Activated CD8-positive, alpha-beta T cell treated with anti-CD3 and anti-CD28 coated beads for 36 hours (primary cell): ENCODE measurements at regions not wholly inside any gene's neighbourhood (a gene's known extent, or its start where the extent isn't known, plus 50 kb on each side); places are given as distances from the start of the nearest gene placed in this dataset.

Experiments used
- ATAC-seq: fragments of 200-7000 bp; cut with Tn5 transposase; one replicate; pipeline ENCODE4 v1.10.0; 2021; ENCODE audit warnings: mild to moderate bottlenecking, moderate library complexity
- CTCF ChIA-PET: fragments of 350-600 bp; sonication (Branson Sonifier 250); formaldehyde crosslinking; loops from one replicate; lab custom pipeline; 2021; ENCODE audit warnings: antibody characterized with exemption; lab: Charles Lee
- POLR2A ChIA-PET: fragments of 350-600 bp; sonication (Branson Sonifier 250); formaldehyde crosslinking; loops from one replicate; lab custom pipeline; 2021; ENCODE audit warnings: antibody characterized with exemption; lab: Charles Lee
- DNase-seq: peaks from one replicate; pipeline ENCODE4 v3.0.0-alpha.2; 2020
- H3K27ac Mint-ChIP-seq: one replicate; pipeline ENCODE4 v1.8.0; 2021; ENCODE audit warnings: mild to moderate bottlenecking, mixed read lengths
- H3K27me3 Mint-ChIP-seq: one replicate; pipeline ENCODE4 v1.8.0; 2021; ENCODE audit warnings: mixed read lengths
- H3K36me3 Mint-ChIP-seq: one replicate; pipeline ENCODE4 v1.8.0; 2021; ENCODE audit warnings: low read depth, mixed read lengths
- H3K4me1 Mint-ChIP-seq: one replicate; pipeline ENCODE4 v1.8.0; 2021; ENCODE audit warnings: low read depth, mixed read lengths
- H3K4me3 Mint-ChIP-seq: one replicate; pipeline ENCODE4 v1.8.0; 2021; ENCODE audit warnings: mild to moderate bottlenecking, moderate library complexity, mixed read lengths
- H3K9me3 Mint-ChIP-seq: one replicate; pipeline ENCODE4 v1.8.0; 2021; ENCODE audit warnings: mixed read lengths
- intact Hi-C: fragments of 100-400 bp; cut with micrococcal nuclease; formaldehyde crosslinking; loops from one replicate; pipeline ENCODE4 v1.10.0; 2022
- TF ChIP-seq, protein P1 (sequence below): fragments of 200-600 bp; IDR thresholded peaks from one replicate; pipeline ENCODE4 v1.8.0; 2022; ENCODE audit warnings: antibody characterized with exemption, mild to moderate bottlenecking

- no peaks in the 10 kb centered on the region for H3K9me3 Mint-ChIP-seq
- no peaks in the 10 kb centered on the region for H3K27me3 Mint-ChIP-seq
- no peak for DNase-seq
- CTCF ChIA-PET = no interaction called here
- no peak overlapping the region for H3K27ac Mint-ChIP-seq
- no peaks in the 10 kb centered on the region for H3K36me3 Mint-ChIP-seq
- intact Hi-C loops = no loop called here
- POLR2A ChIA-PET = no interaction called here
- TF ChIP-seq, protein P1, sequence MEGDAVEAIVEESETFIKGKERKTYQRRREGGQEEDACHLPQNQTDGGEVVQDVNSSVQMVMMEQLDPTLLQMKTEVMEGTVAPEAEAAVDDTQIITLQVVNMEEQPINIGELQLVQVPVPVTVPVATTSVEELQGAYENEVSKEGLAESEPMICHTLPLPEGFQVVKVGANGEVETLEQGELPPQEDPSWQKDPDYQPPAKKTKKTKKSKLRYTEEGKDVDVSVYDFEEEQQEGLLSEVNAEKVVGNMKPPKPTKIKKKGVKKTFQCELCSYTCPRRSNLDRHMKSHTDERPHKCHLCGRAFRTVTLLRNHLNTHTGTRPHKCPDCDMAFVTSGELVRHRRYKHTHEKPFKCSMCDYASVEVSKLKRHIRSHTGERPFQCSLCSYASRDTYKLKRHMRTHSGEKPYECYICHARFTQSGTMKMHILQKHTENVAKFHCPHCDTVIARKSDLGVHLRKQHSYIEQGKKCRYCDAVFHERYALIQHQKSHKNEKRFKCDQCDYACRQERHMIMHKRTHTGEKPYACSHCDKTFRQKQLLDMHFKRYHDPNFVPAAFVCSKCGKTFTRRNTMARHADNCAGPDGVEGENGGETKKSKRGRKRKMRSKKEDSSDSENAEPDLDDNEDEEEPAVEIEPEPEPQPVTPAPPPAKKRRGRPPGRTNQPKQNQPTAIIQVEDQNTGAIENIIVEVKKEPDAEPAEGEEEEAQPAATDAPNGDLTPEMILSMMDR = no peak
- H3K4me1 Mint-ChIP-seq = no peaks in the 10 kb centered on the region
- ATAC-seq = no peak
- no peak overlapping the region for H3K4me3 Mint-ChIP-seq
These were observed 376.3 kb downstream of the GPD2 start for GRCh38 chr2:156812496-156812895.

- POLR2A ChIA-PET = no interaction called here
- H3K27ac Mint-ChIP-seq = no peak overlapping the region
- ATAC-seq (no peak), DNase-seq (no peak)
- H3K36me3 Mint-ChIP-seq = no peaks in the 10 kb centered on the region
- no peaks in the 10 kb centered on the region for H3K9me3 Mint-ChIP-seq
- no peaks in the 10 kb centered on the region for H3K27me3 Mint-ChIP-seq
- peaks cover 2% of the 10 kb centered on the region for H3K4me1 Mint-ChIP-seq
- CTCF ChIA-PET = no interaction called here
- intact Hi-C loops = no loop called here
- H3K4me3 Mint-ChIP-seq = no peak overlapping the region
- TF ChIP-seq, protein P1 = no peak
These were observed 381.3 kb downstream of the GPD2 start for GRCh38 chr2:156817430-156817829.

DNA sequence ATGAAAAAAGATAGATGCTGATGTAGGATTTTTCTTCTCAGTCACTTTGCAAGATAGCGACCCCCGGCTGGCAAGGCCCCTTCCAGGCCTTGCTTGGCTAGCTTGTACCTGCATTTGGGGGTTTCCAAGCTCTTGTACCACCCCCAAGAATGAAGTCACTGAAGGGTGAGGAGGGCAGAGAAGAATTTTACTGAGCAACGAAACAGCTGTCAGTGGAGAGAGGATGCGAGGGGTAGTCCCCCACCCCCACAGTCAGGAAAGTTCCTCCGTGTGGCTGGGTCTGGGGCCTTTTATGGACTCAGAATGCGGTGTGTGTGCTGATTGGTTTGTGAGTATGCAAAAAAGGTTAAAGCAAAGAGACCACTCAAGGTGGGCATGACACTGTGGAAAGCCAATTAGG is 382.0 kb downstream of the GPD2 start:
- no peak overlapping the region for H3K4me3 Mint-ChIP-seq

GRCh38 chr2:156818944-156819343 is 382.8 kb downstream of the GPD2 start:
- Mint-ChIP-seq H3K9me3 (no peaks in the 10 kb centered on the region), H3K27me3 (no peaks in the 10 kb centered on the region), H3K4me1 (peaks cover 2% of the 10 kb centered on the region), H3K36me3 (no peaks in the 10 kb centered on the region), H3K4me3 (no peak overlapping the region), H3K27ac (no peak overlapping the region)
- TF ChIP-seq, protein P1 = no peak
- ATAC-seq = no peak
- no peak for DNase-seq
- intact Hi-C loops = no loop called here
- ChIA-PET POLR2A (no interaction called here), CTCF (no interaction called here)

More for the DNA sequence above, 382.0 kb downstream of the GPD2 start:
- ChIA-PET POLR2A (no interaction called here), CTCF (no interaction called here)
- no peak for ATAC-seq
- H3K36me3 Mint-ChIP-seq = no peaks in the 10 kb centered on the region
- intact Hi-C loops = no loop called here
- H3K4me1 Mint-ChIP-seq = peaks cover 2% of the 10 kb centered on the region
- no peaks in the 10 kb centered on the region for H3K9me3 Mint-ChIP-seq
- TF ChIP-seq, protein P1 = no peak
- no peak overlapping the region for H3K27ac Mint-ChIP-seq
- peak; percentile 2 for DNase-seq
- no peaks in the 10 kb centered on the region for H3K27me3 Mint-ChIP-seq

DNA sequence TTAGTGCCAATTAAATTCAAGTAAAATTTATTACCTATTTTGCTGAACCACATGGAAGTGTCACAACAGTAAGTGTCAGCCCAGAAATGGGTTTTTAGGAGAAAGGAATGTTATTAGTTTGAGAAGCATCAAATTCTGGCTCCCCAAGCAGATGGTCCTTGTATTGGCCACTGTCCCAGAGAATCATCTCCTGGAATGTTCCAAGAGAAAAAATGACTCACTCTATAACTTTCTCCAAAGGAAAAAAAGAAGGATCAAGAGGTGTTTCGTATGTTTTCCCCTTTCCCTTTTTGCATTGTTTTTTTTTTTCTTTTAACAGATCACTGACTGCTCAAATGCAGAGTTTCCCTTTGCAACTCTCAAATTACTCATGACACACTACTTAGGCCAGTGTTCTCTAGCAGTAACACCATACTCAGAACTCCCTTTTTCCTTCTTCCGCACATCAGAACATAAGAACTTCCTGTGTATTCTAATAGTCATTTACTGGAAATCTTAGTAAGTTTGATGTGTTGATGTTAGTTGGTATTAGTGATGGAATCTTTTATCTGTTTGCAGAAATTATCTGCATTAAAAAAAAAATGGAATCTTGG is 390.3 kb downstream of the GPD2 start:
- ATAC-seq (no peak), DNase-seq (no peak)
- Mint-ChIP-seq H3K4me1 (no peaks in the 10 kb centered on the region), H3K9me3 (peaks cover 5% of the 10 kb centered on the region), H3K4me3 (no peak overlapping the region), H3K27me3 (no peaks in the 10 kb centered on the region), H3K36me3 (no peaks in the 10 kb centered on the region), H3K27ac (no peak overlapping the region)
- ChIA-PET POLR2A (no interaction called here), CTCF (no interaction called here)
- TF ChIP-seq, protein P1 = no peak
- intact Hi-C loops = no loop called here
